MM.1S (cell line): ENCODE measurements at regions not wholly inside any gene's neighbourhood (a gene's known extent, or its start where the extent isn't known, plus 50 kb on each side); places are given as distances from the start of the nearest gene placed in this dataset.
A peak's percentile ranks its signal among the peaks of the same experiment; 100 is the strongest.

Experiments used
- DNase-seq: peaks from one replicate; pipeline ENCODE4 v3.0.0-alpha.2; 2015
- H2AFZ ChIP-seq: fragments of 300-600 bp; sonication (generic); 2 replicates; pipeline ENCODE4 v1.6.0; 2016; ENCODE audit warnings: antibody characterized with exemption, low read length
- H3F3A ChIP-seq: fragments of 300-600 bp; sonication (generic); 2 replicates; pipeline ENCODE4 v1.6.1; 2016; ENCODE audit warnings: mild to moderate bottlenecking, antibody characterized with exemption, low read length, moderate library complexity, mixed read lengths; ENCODE audit not compliant: insufficient read depth
- H3K27ac ChIP-seq: fragments of 300-600 bp; sonication (generic); 2 replicates; pipeline ENCODE4 v1.5.1; 2016; ENCODE audit warnings: mild to moderate bottlenecking, low read length
- H3K27me3 ChIP-seq: fragments of 300-600 bp; sonication (generic); replicated peaks from 2 replicates; pipeline ENCODE4 v1.6.0; 2016; ENCODE audit warnings: low read length; ENCODE audit not compliant: insufficient read depth
- H3K36me3 ChIP-seq: fragments of 300-600 bp; sonication (generic); replicated peaks from 2 replicates; pipeline ENCODE4 v1.6.1; 2016; ENCODE audit warnings: mild to moderate bottlenecking, low read length, mixed read lengths; ENCODE audit not compliant: insufficient read depth
- H3K4me1 ChIP-seq: fragments of 300-600 bp; sonication (generic); 2 replicates; pipeline ENCODE4 v1.6.1; 2016; ENCODE audit warnings: low read length, mixed read lengths
- H3K4me2 ChIP-seq: fragments of 300-600 bp; sonication (generic); 2 replicates; pipeline ENCODE4 v1.6.0; 2016; ENCODE audit warnings: low read depth, low read length
- H3K4me3 ChIP-seq: fragments of 300-600 bp; sonication (generic); 2 replicates; pipeline ENCODE4 v1.5.1; 2016; ENCODE audit warnings: low read length, mixed read lengths
- H3K79me2 ChIP-seq: fragments of 300-600 bp; sonication (generic); 2 replicates; pipeline ENCODE4 v1.6.1; 2016; ENCODE audit warnings: mixed run types, low read length, mixed read lengths
- H3K9ac ChIP-seq: fragments of 300-600 bp; sonication (generic); 2 replicates; pipeline ENCODE4 v1.6.1; 2016; ENCODE audit warnings: low read length, mixed read lengths
- H3K9me2 ChIP-seq: fragments of 300-600 bp; sonication (generic); replicated peaks from 2 replicates; pipeline ENCODE4 v1.6.1; 2016; ENCODE audit warnings: mild to moderate bottlenecking, low read length, mixed read lengths; ENCODE audit not compliant: insufficient read depth
- H3K9me3 ChIP-seq: fragments of 300-600 bp; sonication (generic); replicated peaks from 2 replicates; pipeline ENCODE4 v1.6.1; 2016; ENCODE audit warnings: mild to moderate bottlenecking, low read length, mixed read lengths; ENCODE audit not compliant: insufficient read depth
- H4K20me1 ChIP-seq: fragments of 300-600 bp; sonication (generic); 2 replicates; pipeline ENCODE4 v1.6.1; 2016; ENCODE audit warnings: mild to moderate bottlenecking, low read length, moderate library complexity, mixed read lengths; ENCODE audit not compliant: insufficient read depth
- EZH2 ChIP-seq: fragments of 300-600 bp; sonication (generic); optimal IDR thresholded peaks from 2 replicates; pipeline ENCODE3; 2017; ENCODE audit warnings: low read depth, mild to moderate bottlenecking, antibody characterized with exemption, low read length, mixed read lengths
- EZH2phosphoT487 ChIP-seq: fragments of 300-600 bp; sonication (generic); IDR thresholded peaks from 2 replicates; pipeline ENCODE4 v1.6.1; 2018; ENCODE audit warnings: antibody characterized with exemption, low read length
- TF ChIP-seq, protein P1 (sequence below): fragments of 300-600 bp; sonication (generic); IDR thresholded peaks from 2 replicates; pipeline ENCODE4 v1.5.1; 2016; ENCODE audit warnings: antibody characterized with exemption, low read length, mixed read lengths

DNA sequence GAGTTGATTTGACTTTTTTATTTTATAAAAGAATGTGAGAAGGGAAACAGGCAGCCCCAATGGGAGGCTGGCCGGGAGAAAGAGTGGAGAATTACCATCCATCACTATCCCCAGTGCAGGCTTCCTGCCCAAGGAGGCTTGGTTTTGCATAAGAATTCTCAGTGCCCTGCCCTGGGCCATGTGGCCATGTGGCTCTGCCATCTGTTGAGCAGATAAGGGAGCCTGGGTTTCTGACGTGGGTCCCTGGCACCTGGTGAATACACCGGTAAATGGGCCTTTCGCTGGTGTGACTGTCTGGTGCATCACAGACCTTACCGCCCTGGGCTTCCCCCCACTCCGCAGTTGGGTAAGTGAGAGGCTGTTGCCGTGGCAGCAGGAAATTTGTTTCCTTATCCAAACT, 54.5 kb upstream of the TMEM163 start:
- Histone ChIP-seq H3K9me2 (no peaks in the 10 kb centered on the region), H2AFZ (no peak overlapping the region), H3F3A (no peaks in the 10 kb centered on the region), H3K79me2 (no peaks in the 10 kb centered on the region), H3K36me3 (no peaks in the 10 kb centered on the region), H3K27me3 (no peaks in the 10 kb centered on the region), H3K4me2 (no peak overlapping the region), H3K4me1 (0 out of 2 replicates have a peak, but pooled peaks cover 3% of the 10 kb centered on the region), H3K9ac (no peak overlapping the region), H4K20me1 (no peaks in the 10 kb centered on the region), H3K27ac (no peak overlapping the region), H3K4me3 (no peak overlapping the region), H3K9me3 (no peaks in the 10 kb centered on the region)
- no peak for TF ChIP-seq EZH2phosphoT487
- TF ChIP-seq, protein P1, sequence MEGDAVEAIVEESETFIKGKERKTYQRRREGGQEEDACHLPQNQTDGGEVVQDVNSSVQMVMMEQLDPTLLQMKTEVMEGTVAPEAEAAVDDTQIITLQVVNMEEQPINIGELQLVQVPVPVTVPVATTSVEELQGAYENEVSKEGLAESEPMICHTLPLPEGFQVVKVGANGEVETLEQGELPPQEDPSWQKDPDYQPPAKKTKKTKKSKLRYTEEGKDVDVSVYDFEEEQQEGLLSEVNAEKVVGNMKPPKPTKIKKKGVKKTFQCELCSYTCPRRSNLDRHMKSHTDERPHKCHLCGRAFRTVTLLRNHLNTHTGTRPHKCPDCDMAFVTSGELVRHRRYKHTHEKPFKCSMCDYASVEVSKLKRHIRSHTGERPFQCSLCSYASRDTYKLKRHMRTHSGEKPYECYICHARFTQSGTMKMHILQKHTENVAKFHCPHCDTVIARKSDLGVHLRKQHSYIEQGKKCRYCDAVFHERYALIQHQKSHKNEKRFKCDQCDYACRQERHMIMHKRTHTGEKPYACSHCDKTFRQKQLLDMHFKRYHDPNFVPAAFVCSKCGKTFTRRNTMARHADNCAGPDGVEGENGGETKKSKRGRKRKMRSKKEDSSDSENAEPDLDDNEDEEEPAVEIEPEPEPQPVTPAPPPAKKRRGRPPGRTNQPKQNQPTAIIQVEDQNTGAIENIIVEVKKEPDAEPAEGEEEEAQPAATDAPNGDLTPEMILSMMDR: no peak
- TF ChIP-seq EZH2: no peak
- DNase-seq: peak; percentile 42

DNA sequence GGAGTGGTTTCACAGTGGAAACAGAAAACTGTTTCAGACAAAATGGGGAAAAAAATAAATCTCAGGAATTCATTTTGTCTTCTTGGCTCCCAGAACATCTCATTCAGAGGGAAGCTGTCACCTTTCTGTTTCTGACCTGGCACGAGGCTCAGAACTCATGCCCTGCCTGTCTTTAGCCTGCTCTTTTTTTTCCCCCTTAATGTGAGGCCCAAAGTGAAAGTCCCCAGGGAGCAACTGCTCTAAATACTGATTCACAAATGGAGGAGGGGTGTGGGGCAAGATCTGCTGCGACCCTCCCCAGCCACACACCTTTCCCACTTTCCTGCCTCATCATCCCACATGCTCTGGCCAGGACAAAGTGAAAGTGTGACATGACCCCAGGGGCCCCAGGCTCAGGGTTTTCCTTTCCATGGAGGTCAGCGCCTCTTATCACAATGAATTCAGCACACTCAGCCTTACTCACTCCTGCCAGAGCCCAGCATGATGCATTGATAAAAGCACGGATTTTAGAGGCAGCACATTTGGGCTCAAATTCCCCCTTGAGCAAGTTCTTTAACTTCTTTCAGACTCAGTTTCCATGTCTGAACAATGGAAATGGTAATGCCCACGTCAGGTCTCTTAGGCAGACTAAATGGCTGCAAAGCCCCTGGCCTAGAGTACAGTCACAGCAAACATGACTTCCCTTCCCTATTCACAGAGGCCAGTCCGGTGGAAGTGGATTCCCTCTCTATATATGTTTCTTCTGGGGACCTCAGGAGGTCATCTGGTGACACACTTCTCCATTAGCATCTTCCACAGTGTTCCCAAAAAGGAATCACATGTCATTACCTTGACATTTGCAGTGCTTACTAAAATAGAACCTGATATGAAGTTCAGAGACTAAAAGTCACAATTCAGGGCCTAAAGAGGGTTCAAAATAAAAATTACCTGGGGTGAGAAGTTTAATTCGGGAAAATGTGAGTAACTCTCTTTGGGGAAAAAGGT, 55.3 kb upstream of the TMEM163 start:
- no peak overlapping the region for H3K9ac ChIP-seq
- H3K79me2 ChIP-seq: no peaks in the 10 kb centered on the region
- H2AFZ ChIP-seq: no peak overlapping the region
- H3K4me1 ChIP-seq: 0 out of 2 replicates have a peak, but pooled peaks cover 3% of the 10 kb centered on the region
- H3K27ac ChIP-seq: no peak overlapping the region
- H3K4me2 ChIP-seq: no peak overlapping the region
- H4K20me1 ChIP-seq: no peaks in the 10 kb centered on the region
- H3K9me2 ChIP-seq: no peaks in the 10 kb centered on the region
- no peaks in the 10 kb centered on the region for H3K9me3 ChIP-seq
- DNase-seq: no peak
- H3K36me3 ChIP-seq: no peaks in the 10 kb centered on the region
- H3F3A ChIP-seq: no peaks in the 10 kb centered on the region
- H3K27me3 ChIP-seq: no peaks in the 10 kb centered on the region
- no peak overlapping the region for H3K4me3 ChIP-seq
- TF ChIP-seq EZH2 (no peak), EZH2phosphoT487 (no peak)
- TF ChIP-seq, protein P1: no peak

DNA sequence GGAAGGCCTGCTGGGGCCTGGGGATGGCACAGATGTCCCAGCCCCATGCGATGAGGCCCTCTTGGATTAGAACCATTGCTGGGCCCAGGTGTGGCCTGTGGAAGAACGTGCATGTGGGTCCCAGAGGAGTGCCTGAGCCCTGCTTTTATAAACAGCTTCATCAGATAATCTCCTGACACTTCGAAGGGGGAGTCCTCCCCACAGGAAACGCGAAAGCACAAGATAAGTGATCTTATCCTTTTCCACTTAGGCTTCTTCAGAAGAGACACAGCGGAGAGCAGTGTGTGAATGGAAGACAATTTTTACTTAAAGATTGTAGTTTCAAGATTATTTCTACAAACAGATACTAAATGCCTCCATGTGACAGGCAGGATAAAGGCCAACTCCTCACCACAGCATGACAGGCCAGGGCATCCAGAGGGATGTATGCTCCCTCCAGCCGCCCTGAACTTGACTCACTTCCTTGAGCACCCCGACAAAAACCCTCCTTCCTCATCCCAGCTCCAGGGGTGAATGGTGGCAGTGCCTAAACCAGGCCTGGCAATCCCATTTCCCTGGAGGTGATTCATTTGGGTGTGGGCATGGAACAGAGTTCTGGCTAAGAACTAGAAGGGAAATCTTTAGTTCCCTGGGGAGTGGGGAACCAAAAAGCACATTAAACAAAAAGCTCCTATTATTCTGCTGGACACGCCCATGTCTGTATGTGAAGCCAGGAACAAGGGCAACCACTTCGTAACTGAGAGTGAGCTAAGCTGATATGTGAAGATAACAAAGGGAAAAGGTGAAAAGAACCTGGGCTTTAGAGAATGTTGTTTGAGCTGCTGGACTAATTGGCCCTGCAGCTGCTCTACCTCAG, 56.2 kb upstream of the TMEM163 start:
- H3K4me2 ChIP-seq: no peak overlapping the region

More for the DNA sequence above, 56.2 kb upstream of the TMEM163 start:
- H3K36me3 ChIP-seq: no peaks in the 10 kb centered on the region
- H3F3A ChIP-seq: no peaks in the 10 kb centered on the region
- H3K9me3 ChIP-seq: no peaks in the 10 kb centered on the region
- TF ChIP-seq EZH2 (no peak), EZH2phosphoT487 (no peak)
- TF ChIP-seq, protein P1: no peak
- 0 out of 2 replicates have a peak, but pooled peaks cover 3% of the 10 kb centered on the region for H3K4me1 ChIP-seq
- no peak overlapping the region for H2AFZ ChIP-seq
- no peaks in the 10 kb centered on the region for H4K20me1 ChIP-seq
- no peak overlapping the region for H3K27ac ChIP-seq
- H3K27me3 ChIP-seq: no peaks in the 10 kb centered on the region
- no peak overlapping the region for H3K9ac ChIP-seq
- H3K4me3 ChIP-seq: no peak overlapping the region
- no peaks in the 10 kb centered on the region for H3K79me2 ChIP-seq
- no peak for DNase-seq
- no peaks in the 10 kb centered on the region for H3K9me2 ChIP-seq
